IMR-90 (cell line): ENCODE measurements at regions not wholly inside any gene's neighbourhood (a gene's known extent, or its start where the extent isn't known, plus 50 kb on each side); places are given as distances from the start of the nearest gene placed in this dataset.

Source experiments
- ATAC-seq: fragments of 200-7000 bp; cut with Tn5 transposase; 2 replicates; pipeline ENCODE4 v1.9.1; 2020; ENCODE audit warnings: low read depth, mild to moderate bottlenecking, moderate library complexity
- BruUV-seq: library from RNA; stranded (reverse); fragments of 400-500 nt; replicated peaks from 2 replicates; lab custom pipeline; 2021; lab: Mats Ljungman, UMichigan
- CTCF ChIA-PET: fragments of 300-600 bp; formaldehyde crosslinking; extraction: SDS; loops from one replicate; lab custom pipeline; 2021; ENCODE audit warnings: antibody characterized with exemption; lab: Yijun Ruan, JAX
- POLR2A ChIA-PET: fragments of 300-600 bp; sonication (Branson Sonifier 250); formaldehyde crosslinking; loops from one replicate; lab custom pipeline; 2022; ENCODE audit warnings: antibody characterized with exemption; ENCODE audit not compliant: unreplicated experiment; lab: Charles Lee
- DNase-seq: peaks from one replicate; pipeline ENCODE4 v3.0.0; 2013
- H2AFZ ChIP-seq: replicated peaks from 2 replicates; pipeline ENCODE3; 2013; ENCODE audit warnings: low read length, mild to moderate bottlenecking; ENCODE audit not compliant: poor library complexity
- H2AK5ac ChIP-seq: 2 replicates; pipeline ENCODE4 v1.6.1; 2013; ENCODE audit warnings: low read depth, low read length, inconsistent platforms
- H2AK9ac ChIP-seq: replicated peaks from 2 replicates; pipeline ENCODE3; 2013; ENCODE audit warnings: mild to moderate bottlenecking, low read depth, low read length, moderate library complexity; ENCODE audit not compliant: poor library complexity
- H2BK120ac ChIP-seq: 2 replicates; pipeline ENCODE4 v1.6.1; 2013; ENCODE audit warnings: low read depth, low read length, inconsistent platforms
- H2BK15ac ChIP-seq: 3 replicates; pipeline ENCODE4 v1.6.1; 2013; ENCODE audit warnings: low read depth, low read length, inconsistent platforms
- H2BK20ac ChIP-seq: 2 replicates; pipeline ENCODE4 v1.6.1; 2013; ENCODE audit warnings: low read depth, mild to moderate bottlenecking, inconsistent platforms, low read length, moderate library complexity
- H2BK5ac ChIP-seq: 2 replicates; pipeline ENCODE4 v1.6.1; 2013; ENCODE audit warnings: mild to moderate bottlenecking, low read depth, low read length, inconsistent platforms; ENCODE audit not compliant: poor library complexity, severe bottlenecking
- H3K14ac ChIP-seq: replicated peaks from 2 replicates; pipeline ENCODE4 v1.6.1; 2013; ENCODE audit warnings: low read depth, low read length, inconsistent platforms
- H3K18ac ChIP-seq: 2 replicates; pipeline ENCODE4 v1.6.1; 2013; ENCODE audit warnings: low read depth, low read length, control low read depth
- H3K23ac ChIP-seq: 2 replicates; pipeline ENCODE4 v1.6.1; 2013; ENCODE audit warnings: low read depth, low read length, inconsistent platforms
- H3K27ac ChIP-seq: 2 replicates; pipeline ENCODE4 v1.5.1; 2013; ENCODE audit warnings: mild to moderate bottlenecking, control low read depth, low read length; ENCODE audit not compliant: insufficient read depth
- H3K27me3 ChIP-seq: 2 replicates; pipeline ENCODE4 v1.6.1; 2013; ENCODE audit warnings: low read length; ENCODE audit not compliant: control insufficient read depth, insufficient read depth
- H3K36me3 ChIP-seq: 2 replicates; pipeline ENCODE4 v1.6.1; 2013; ENCODE audit warnings: low read length, mixed read lengths; ENCODE audit not compliant: control insufficient read depth, insufficient read depth
- H3K4ac ChIP-seq: 2 replicates; pipeline ENCODE4 v1.6.1; 2013; ENCODE audit warnings: low read depth, low read length, inconsistent platforms
- H3K4me1 ChIP-seq: 2 replicates; pipeline ENCODE4 v1.6.1; 2013; ENCODE audit warnings: low read length, mixed read lengths; ENCODE audit not compliant: control insufficient read depth, insufficient read depth
- H3K4me2 ChIP-seq: 2 replicates; pipeline ENCODE4 v1.6.1; 2013; ENCODE audit warnings: low read depth, mild to moderate bottlenecking, control low read depth, low read length, moderate library complexity
- H3K4me3 ChIP-seq: 2 replicates; pipeline ENCODE4 v1.5.1; 2013; ENCODE audit warnings: low read depth, mild to moderate bottlenecking, control low read depth, low read length, moderate library complexity; ENCODE audit not compliant: insufficient read depth
- H3K56ac ChIP-seq: 2 replicates; pipeline ENCODE4 v1.6.1; 2013; ENCODE audit warnings: low read length, inconsistent platforms; ENCODE audit not compliant: insufficient read depth; ENCODE audit errors: extremely low read depth
- H3K79me1 ChIP-seq, 2 experiments: 2 replicates each; pipeline ENCODE4 v1.6.1; 2013; ENCODE audit warnings: low read length in 2 of 2, inconsistent platforms in 1 of 2, low read depth in 1 of 2
- H3K9ac ChIP-seq: 2 replicates; pipeline ENCODE4 v1.6.1; 2013; ENCODE audit warnings: low read depth, low read length, control low read depth
- H3K9me1 ChIP-seq: 2 replicates; pipeline ENCODE4 v1.6.1; 2013; ENCODE audit warnings: low read length, inconsistent platforms; ENCODE audit not compliant: insufficient read depth
- H3K9me3 ChIP-seq: 2 replicates; pipeline ENCODE4 v1.6.1; 2013; ENCODE audit warnings: low read length; ENCODE audit not compliant: control insufficient read depth, insufficient read depth
- H4K20me1 ChIP-seq: 2 replicates; pipeline ENCODE4 v1.6.1; 2013; ENCODE audit warnings: low read length, inconsistent platforms; ENCODE audit not compliant: insufficient read depth
- H4K5ac ChIP-seq: 2 replicates; pipeline ENCODE4 v1.6.1; 2013; ENCODE audit warnings: mild to moderate bottlenecking, low read depth, low read length, control low read depth
- H4K8ac ChIP-seq, 2 experiments: 2 replicates each; pipeline ENCODE4 v1.6.1; 2013; ENCODE audit warnings: low read depth in 2 of 2, low read length in 2 of 2, control low read depth in 1 of 2, inconsistent platforms in 1 of 2
- H4K91ac ChIP-seq: 2 replicates; pipeline ENCODE4 v1.6.1; 2013; ENCODE audit warnings: low read depth, low read length, inconsistent platforms; ENCODE audit not compliant: insufficient read depth
- CHD1 ChIP-seq: IDR thresholded peaks from 2 replicates; pipeline ENCODE4 v1.6.1; 2012; ENCODE audit warnings: low read depth, low read length, improper control_type of control experiment
- WGBS, 2 experiments: methylation state at CpG; one replicate each; pipeline versions ENCODE4 v1.1.5 to v1.1.7; 2013; ENCODE audit warnings: missing lambda C conversion rate in 2 of 2; ENCODE audit not compliant: insufficient read length in 1 of 2; ENCODE audit errors: extremely low coverage in 2 of 2; 5-methylcytosine and 5-hydroxymethylcytosine counted together
- dilution Hi-C: fragments of 300-500 bp; cut with HindIII; formaldehyde crosslinking; loops from one replicate; pipeline ENCODE4 v1.14.3; 2018; ENCODE audit warnings: low sequenced_read_pairs; ENCODE audit not compliant: unreplicated experiment
- in situ Hi-C: fragments of 300-500 bp; cut with MboI; formaldehyde crosslinking; loops from 3 replicates; pipeline ENCODE4 v1.14.3; 2019; ENCODE audit warnings: low sequenced_read_pairs, inconsistent platforms, mixed read lengths
- intact Hi-C: fragments of 100-400 bp; cut with micrococcal nuclease; formaldehyde crosslinking; loops from 2 replicates; pipeline ENCODE4 v1.10.0; 2022
- TF ChIP-seq, protein P1 (sequence below): conservative IDR thresholded peaks from 2 replicates; pipeline ENCODE4 v1.5.1; 2012; ENCODE audit warnings: mild to moderate bottlenecking, low read depth, low read length, improper control_type of control experiment

DNA sequence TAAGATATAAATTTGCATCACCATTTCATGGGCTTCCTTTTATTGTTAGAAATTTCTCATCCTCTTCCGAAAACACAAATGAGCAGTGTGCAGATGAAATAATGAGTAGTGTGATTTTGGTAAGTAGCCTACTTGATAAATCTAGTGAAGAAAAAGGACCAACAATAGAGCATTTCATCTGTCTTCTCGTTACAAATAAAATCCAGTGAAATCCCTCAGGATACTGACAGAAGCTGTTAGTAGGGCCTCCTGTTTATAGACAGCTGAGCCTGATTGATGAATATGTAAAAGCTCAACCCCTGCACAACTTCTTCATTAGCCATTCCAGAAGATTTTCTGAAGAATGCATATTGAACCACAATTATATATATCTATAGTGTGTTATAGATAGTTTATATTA lies 363.7 kb upstream of the EPHA6 start:
- H3K4me2 ChIP-seq: no peak overlapping the region
- WGBS, 2 experiments: no CpG with 5 or more reads among the region's 2 CpGs
- POLR2A ChIA-PET: no interaction called here

More for the DNA sequence above, 363.7 kb upstream of the EPHA6 start:
- Histone ChIP-seq H3K23ac (no peak overlapping the region), H3K14ac (no peak overlapping the region), H4K20me1 (no peaks in the 10 kb centered on the region), H2AFZ (no peak overlapping the region), H2BK120ac (no peak overlapping the region), H3K9me1 (no peaks in the 10 kb centered on the region), H3K27me3 (no peaks in the 10 kb centered on the region), H4K91ac (no peak overlapping the region), H3K4me3 (no peak overlapping the region), H3K9me3 (peaks cover 2% of the 10 kb centered on the region), H3K56ac (no peak overlapping the region), H2BK5ac (no peak overlapping the region), H2AK9ac (no peak overlapping the region), H3K79me1 (no peaks in the 10 kb centered on the region), H3K36me3 (no peaks in the 10 kb centered on the region), H4K5ac (no peak overlapping the region), H3K9ac (no peak overlapping the region), H3K4me1 (no peaks in the 10 kb centered on the region), H3K4ac (no peak overlapping the region), H4K8ac (no peak overlapping the region), H2AK5ac (no peak overlapping the region), H3K27ac (no peak overlapping the region), H2BK15ac (no peak overlapping the region), H2BK20ac (no peak overlapping the region), H3K18ac (no peak overlapping the region)
- in situ Hi-C loops: no loop called here
- DNase-seq (no peak), ATAC-seq (no peak)
- intact Hi-C loops: no loop called here
- dilution Hi-C loops: no loop called here
- TF ChIP-seq, protein P1, sequence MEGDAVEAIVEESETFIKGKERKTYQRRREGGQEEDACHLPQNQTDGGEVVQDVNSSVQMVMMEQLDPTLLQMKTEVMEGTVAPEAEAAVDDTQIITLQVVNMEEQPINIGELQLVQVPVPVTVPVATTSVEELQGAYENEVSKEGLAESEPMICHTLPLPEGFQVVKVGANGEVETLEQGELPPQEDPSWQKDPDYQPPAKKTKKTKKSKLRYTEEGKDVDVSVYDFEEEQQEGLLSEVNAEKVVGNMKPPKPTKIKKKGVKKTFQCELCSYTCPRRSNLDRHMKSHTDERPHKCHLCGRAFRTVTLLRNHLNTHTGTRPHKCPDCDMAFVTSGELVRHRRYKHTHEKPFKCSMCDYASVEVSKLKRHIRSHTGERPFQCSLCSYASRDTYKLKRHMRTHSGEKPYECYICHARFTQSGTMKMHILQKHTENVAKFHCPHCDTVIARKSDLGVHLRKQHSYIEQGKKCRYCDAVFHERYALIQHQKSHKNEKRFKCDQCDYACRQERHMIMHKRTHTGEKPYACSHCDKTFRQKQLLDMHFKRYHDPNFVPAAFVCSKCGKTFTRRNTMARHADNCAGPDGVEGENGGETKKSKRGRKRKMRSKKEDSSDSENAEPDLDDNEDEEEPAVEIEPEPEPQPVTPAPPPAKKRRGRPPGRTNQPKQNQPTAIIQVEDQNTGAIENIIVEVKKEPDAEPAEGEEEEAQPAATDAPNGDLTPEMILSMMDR: no peak
- no peak for TF ChIP-seq CHD1
- CTCF ChIA-PET: no interaction called here
- no TSS peak for BruUV-seq
